OCI-LY7 (cell line): ENCODE measurements at regions not wholly inside any gene's neighbourhood (a gene's known extent, or its start where the extent isn't known, plus 50 kb on each side); places are given as distances from the start of the nearest gene placed in this dataset.

Experiments
- EZH2phosphoT487 ChIP-seq: fragments of 200-600 bp; sonication (generic); IDR thresholded peaks from 2 replicates; pipeline ENCODE4 v1.6.1; 2018; ENCODE audit warnings: low read depth, borderline replicate concordance, mild to moderate bottlenecking, mixed run types, antibody characterized with exemption, low read length, moderate library complexity, mixed read lengths
- TF ChIP-seq, protein P1 (sequence below): fragments of 200-600 bp; sonication (generic); conservative IDR thresholded peaks from 2 replicates; pipeline ENCODE4 v1.5.1; 2014; ENCODE audit warnings: mild to moderate bottlenecking, antibody characterized with exemption, low read length, moderate library complexity, mixed read lengths

DNA sequence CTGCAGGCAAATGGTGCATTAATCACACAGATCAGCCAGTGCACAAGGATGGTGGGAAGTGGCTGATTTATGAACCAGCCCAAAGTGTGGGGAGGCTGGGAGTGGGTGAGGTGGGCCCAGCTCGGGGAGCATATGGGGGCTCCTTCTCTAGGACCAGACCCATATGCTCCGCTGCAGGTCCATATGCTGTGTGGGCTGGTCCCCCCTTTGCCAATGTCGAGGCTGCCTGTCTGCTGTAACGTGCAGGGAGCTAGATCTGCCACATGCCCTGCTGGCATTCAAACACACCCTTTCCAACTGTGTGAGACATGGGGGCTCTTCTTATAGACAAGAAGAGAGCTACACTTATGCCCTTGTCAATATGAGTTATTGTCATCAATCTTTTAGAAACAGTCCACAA lies 566.3 kb downstream of the DHX35 start:
- TF ChIP-seq, protein P1, sequence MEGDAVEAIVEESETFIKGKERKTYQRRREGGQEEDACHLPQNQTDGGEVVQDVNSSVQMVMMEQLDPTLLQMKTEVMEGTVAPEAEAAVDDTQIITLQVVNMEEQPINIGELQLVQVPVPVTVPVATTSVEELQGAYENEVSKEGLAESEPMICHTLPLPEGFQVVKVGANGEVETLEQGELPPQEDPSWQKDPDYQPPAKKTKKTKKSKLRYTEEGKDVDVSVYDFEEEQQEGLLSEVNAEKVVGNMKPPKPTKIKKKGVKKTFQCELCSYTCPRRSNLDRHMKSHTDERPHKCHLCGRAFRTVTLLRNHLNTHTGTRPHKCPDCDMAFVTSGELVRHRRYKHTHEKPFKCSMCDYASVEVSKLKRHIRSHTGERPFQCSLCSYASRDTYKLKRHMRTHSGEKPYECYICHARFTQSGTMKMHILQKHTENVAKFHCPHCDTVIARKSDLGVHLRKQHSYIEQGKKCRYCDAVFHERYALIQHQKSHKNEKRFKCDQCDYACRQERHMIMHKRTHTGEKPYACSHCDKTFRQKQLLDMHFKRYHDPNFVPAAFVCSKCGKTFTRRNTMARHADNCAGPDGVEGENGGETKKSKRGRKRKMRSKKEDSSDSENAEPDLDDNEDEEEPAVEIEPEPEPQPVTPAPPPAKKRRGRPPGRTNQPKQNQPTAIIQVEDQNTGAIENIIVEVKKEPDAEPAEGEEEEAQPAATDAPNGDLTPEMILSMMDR, result no peak
- TF ChIP-seq EZH2phosphoT487, result no peak
